ENCODE measurements at regions not wholly inside any gene's neighbourhood (a gene's known extent, or its start where the extent isn't known, plus 50 kb on each side); places are given as distances from the start of the nearest gene placed in this dataset.

DNA sequence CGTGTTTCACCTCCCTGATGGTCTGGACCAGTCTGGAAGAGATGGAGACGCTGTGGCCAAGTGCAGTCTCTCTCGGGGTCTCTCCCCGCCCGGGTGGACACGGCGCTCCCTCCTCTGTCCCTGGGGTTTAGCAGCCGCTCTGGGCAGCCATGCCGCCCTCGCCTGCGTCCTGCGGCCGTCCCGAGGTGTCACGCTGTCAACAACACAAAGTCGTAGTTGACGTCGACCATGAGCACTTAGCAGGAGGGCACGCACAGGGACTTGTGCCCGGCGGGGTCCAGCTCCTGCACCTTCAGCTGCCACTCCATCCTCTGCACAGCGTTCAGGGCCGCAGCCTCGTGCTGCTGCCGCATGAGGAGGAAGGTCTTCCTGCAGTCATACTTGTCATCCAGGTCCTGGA lies 368.9 kb downstream of the CDH9 start:
- no peak for DNase-seq (ENCODE audit: low read depth)

- DNase-seq (ENCODE audit: low read depth) = no peak
Observed at GRCh38 chr5:26669031-26669430, 369.4 kb downstream of the CDH9 start.

DNA sequence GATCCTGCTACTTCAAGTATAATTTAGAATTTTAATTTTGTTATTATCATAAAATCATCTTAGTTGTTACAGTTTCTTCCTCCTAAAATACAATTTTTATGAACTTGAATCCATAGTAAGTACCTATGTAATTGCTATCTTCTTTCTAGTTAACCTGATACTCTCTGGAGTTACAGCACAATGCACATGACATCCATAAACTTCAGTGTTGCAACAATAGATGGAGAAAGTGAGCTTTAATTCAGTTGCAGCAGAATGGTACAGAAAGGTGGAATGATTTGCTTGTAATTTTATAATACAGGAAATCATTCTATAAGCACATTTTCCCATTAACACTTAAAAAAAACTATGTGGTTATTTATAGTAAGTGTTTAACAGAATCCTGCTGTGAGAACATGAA lies 372.0 kb downstream of the CDH9 start:
- DNase-seq (ENCODE audit: low read depth) = no peak

- DNase-seq (ENCODE audit: low read depth) = no peak
Observed at GRCh38 chr5:26663500-26663899, 374.9 kb downstream of the CDH9 start.

GRCh38 chr5:26662806-26663360 lies 375.5 kb downstream of the CDH9 start:
- DNase-seq (ENCODE audit: low read depth) = no peak

GRCh38 chr5:26660116-26660515 lies 378.3 kb downstream of the CDH9 start:
- DNase-seq (ENCODE audit: low read depth) = no peak

- no peak for DNase-seq (ENCODE audit: low read depth)
Observed at GRCh38 chr5:26649000-26649399, 389.4 kb downstream of the CDH9 start.

DNA sequence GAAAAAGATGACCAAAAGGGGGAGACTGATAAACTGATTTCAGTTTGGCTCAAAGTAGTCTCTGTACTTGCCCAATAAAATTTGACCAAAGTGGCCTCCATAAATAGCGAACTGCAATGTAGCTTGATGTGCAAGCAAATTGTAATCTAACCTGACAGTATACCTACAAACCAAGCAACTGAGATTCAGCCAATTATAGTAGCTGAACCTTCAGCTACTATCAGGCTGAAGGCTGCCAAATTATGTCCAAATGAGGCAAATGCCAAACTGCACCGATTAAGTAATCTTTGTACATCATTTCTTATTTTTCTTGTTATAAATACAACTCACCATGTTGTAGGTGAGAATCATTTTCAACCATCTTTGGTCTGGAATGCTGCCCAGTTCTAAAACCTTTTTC lies 390.6 kb downstream of the CDH9 start:
- DNase-seq (ENCODE audit: low read depth) = no peak

DNA sequence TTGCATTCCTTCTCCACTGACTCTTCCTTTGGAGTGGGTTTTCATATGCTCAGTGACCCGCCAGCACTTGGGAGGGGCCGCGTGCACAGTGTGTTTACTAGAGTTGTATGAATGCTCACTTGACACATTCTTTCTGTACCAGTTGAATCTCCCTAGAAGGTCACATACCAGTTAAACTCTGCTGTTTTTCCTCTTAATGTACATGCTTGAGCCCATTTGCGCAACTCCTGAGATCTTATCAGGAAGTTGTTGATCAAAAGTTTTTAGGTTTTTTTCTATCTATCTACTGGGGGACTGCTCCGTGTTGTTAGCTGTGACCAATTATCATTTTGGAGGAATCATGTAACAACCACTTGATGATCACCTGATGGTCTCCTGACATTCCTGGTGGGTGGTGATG lies 392.7 kb downstream of the CDH9 start:
- DNase-seq (ENCODE audit: low read depth) = no peak

DNA sequence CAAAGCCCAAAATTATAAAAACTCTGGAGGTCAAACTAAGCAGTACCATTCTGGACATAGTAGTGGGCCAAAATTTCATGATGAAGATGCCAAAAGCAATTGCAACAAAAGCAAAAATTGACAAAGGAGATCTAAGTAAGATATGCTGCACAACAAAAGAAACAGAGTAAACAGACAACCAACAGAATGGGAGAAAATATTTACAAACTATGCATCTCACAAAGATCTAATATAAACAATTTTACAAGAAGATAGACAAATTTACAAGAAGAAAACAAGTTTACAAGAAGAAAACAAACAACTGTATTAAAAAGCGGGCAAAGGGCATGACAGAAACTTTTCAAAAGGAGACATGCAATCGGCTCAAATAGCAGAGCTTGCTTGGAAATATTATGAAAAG lies 396.9 kb downstream of the CDH9 start:
- DNase-seq (ENCODE audit: low read depth) = no peak

DNA sequence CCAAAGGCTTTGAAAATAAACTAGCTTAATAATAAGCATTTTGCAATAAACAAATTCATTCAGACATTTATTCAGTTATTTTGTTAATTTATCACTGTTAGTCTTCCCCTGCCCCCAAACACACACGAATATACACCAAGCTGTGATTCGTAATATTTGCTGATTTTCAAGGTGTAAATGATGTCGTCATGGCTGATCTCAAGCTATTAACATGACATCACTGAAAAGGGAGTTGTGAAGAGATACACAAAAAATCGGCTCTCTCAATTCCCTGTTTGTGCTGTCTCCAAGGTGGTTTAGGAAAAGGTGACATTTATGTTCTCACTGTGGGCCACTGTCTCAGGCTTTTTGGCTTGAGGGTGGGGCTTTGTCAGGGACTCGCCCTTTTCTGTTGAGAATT lies 413.3 kb downstream of the CDH9 start:
- DNase-seq (ENCODE audit: low read depth) = no peak

DNA sequence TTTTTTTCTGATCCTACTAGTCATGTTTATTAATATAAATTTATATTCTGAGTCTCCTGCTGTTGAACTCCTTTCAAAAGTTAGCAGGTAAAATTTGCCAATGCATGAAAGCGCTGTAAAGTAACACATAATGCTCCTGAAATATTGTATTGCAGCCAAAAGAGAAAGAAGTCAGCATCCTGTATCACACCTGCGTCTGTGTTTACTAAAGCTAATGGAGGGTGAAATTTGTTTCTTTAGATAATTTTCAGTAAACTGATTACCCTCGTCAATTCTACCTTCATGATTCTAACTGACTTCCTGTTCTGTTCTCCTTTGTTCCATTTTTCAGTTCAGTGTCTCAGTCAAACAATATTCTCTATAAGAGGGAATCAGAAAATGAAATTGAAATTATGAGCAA lies 415.4 kb downstream of the CDH9 start:
- DNase-seq (ENCODE audit: low read depth) = no peak

DNA sequence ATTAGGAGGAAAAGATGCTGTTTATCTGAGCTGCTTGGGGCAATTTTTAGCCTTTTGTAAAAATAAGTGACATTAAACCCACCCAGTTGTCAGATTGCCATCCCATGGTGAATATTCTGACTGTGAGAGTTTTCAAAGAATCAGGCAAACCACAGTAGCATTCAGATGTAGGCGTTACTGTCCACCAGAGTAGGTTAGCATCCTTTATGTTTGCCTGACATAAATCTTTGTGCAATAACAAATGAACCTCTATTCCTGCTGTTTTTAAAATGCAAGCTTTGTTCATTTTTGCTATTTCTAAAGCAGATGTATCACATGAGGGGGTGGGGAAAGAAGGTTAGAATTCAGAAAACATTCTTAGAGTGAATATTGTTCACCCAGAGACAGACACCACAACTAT lies 427.8 kb downstream of the CDH9 start:
- no peak for DNase-seq (ENCODE audit: low read depth)

- peak; percentile 2 for DNase-seq (ENCODE audit: low read depth)
Observed at GRCh38 chr5:26601563-26601962, 436.8 kb downstream of the CDH9 start.

GRCh38 chr5:26582350-26583045 lies 455.9 kb downstream of the CDH9 start:
- DNase-seq (ENCODE audit: low read depth) = peak; percentile 20

DNA sequence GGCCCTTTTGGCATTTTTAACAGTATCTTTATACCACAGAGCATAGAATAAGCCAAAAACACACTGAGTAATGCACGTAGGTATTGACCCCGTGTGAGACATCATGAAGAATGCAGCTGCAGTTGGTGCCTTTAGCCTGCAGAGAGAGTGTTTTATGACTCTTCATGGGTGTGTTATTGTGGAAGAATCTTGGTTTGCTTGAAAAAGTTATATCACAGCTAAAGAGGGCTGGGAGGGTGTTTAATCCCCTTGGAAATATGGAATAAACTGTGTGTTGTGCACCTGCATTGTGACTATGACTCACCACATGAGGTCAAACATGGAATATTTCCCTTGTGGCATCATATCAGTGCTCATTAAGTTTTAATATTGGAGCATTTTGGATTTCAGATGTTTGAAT lies 458.7 kb downstream of the CDH9 start:
- no peak for DNase-seq (ENCODE audit: low read depth)

- DNase-seq (ENCODE audit: low read depth) = no peak
Observed at GRCh38 chr5:26578002-26578401, 460.4 kb downstream of the CDH9 start.

DNA sequence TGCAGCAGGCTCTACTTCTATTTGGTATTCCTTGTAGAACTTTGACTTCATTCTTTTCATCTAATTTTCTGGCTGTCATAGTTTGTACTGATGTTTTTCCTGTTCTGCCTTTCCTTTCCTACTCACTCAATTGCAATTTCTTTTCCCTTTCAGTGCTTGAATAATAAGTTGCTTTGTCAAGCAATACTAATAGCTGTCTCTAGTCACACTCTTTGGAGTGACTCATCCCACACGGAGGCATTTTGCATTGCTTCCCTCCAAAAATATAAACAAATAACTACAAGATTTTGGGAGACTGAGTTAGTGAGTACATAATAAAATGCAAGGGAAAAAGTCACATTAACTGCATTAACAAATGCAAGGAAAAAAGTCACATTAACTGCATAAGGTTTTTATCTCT lies 465.9 kb downstream of the CDH9 start:
- DNase-seq (ENCODE audit: low read depth) = peak; percentile 2

- no peak for DNase-seq (ENCODE audit: low read depth)
Observed at GRCh38 chr5:26569929-26570258, 468.5 kb downstream of the CDH9 start.

DNA sequence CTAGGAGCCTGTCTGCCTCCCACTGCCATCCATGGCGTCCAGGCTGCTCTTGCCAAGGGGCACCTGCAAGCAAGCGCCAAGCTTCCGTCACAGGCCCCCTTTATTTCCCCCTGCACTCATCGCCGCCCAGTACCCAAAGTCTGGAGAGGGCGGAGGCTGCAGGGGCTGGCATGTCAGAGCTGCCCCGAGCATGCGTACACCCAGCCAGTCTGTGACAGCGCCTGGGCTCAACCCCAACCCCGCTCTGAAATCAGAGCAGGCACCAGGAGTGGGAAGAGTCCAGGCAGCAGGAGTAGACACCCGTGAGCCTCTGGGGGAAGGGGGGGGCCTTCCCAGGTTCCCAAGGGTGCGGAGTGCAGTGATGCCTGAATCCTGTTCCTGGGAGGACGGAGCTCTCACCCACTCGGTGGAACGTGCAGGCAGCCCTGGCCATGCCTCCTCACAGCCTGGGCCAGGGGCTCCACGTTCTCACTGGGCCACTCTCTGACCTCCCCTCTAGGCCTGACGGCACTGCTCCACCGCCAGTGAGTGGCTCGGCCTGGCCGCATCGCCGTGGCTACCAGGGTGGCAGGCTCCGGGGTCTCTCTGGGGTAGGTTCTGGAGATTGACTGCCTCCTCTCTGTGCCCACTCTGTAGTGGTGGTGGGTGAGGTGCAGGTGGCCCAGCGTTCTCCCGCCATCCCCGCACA lies 469.0 kb downstream of the CDH9 start:
- DNase-seq (ENCODE audit: low read depth) = no peak

DNA sequence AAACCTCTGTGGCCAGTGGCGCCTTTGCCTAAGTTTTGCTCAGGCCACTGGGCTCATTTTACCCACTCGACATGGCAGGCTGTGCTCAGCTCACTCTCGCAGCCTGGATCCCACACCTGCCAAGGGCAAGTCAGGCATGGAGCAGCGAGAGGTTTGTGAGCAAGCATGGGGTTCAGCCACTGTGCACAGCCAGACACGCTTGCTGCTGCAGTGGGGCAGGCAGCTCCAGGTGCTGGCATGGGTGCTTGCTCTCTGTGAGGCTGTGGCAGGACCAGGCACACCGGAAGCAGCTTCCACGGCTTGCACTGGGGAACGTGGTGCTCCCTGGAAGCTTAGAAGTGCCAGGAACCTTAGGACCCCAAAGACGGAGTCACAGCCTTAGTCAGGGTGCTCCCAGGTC lies 470.1 kb downstream of the CDH9 start:
- DNase-seq (ENCODE audit: low read depth) = no peak

DNA sequence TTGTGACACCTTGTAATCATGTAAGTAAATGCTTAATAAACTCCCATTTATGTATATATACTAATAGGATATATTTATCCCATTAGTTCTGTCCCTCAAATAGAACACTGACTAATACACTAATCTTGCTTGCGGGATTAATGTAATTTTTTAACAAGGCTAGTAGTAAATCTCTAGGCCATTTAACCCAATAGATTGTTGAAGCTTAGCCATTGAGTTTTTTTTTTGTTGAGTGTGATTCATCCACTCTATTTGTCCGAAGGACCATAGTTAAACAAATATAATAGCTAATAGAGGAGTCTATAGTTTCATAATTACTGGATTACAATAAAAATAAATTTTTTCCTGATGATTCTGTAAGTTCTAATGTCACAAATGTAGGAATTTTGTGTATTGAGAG lies 474.4 kb downstream of the CDH9 start:
- no peak for DNase-seq (ENCODE audit: low read depth)

GRCh38 chr5:26553079-26553478 lies 485.3 kb downstream of the CDH9 start:
- peak; percentile 21 for DNase-seq (ENCODE audit: low read depth)

DNA sequence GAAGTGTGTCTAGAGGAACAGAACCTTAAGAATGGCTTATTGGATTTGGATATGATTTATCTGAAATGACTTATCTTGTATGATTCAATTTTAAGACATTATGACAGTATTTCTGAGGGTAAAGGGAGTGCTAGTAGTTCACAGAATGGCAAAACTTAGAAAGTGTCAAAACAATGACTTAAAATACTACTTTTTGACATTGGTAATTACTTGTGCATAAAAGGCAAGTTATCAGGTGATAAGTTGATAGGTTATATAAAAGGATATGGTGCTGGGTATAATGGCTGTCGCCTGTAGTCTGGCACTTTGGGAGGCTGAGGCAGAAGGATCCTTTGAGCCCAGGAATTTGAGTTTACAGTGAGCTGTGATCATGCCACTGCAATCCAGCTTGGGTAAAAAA lies 494.4 kb downstream of the CDH9 start:
- no peak for DNase-seq (ENCODE audit: low read depth)
